OCI-LY7 (cell line): ENCODE measurements at regions not wholly inside any gene's neighbourhood (a gene's known extent, or its start where the extent isn't known, plus 50 kb on each side); places are given as distances from the start of the nearest gene placed in this dataset.

Experiments used
- BruUV-seq: library from RNA; stranded (reverse); fragments of 400-500 nt; replicated peaks from 2 replicates; lab custom pipeline; 2021; lab: Mats Ljungman, UMichigan
- CTCF ChIA-PET: fragments of 300-600 bp; sonication (Branson Sonifier 250); formaldehyde crosslinking; loops from one replicate; lab custom pipeline; 2022; ENCODE audit warnings: antibody characterized with exemption; ENCODE audit not compliant: unreplicated experiment; lab: Charles Lee
- POLR2A ChIA-PET: fragments of 300-600 bp; sonication (Branson Sonifier 250); formaldehyde crosslinking; loops from one replicate; lab custom pipeline; 2022; ENCODE audit warnings: antibody characterized with exemption; lab: Charles Lee
- DNase-seq: peaks from one replicate; pipeline ENCODE4 v3.0.0-alpha.2; 2015; ENCODE audit warnings: low spot score
- H2AFZ ChIP-seq: fragments of 200-600 bp; sonication (generic), shearing (Covaris generic); 2 replicates; pipeline ENCODE4 v1.6.1; 2014; ENCODE audit warnings: mild to moderate bottlenecking, antibody characterized with exemption, low read length, moderate library complexity
- H3K27ac ChIP-seq: fragments of 200-600 bp; sonication (generic); 2 replicates; pipeline ENCODE4 v1.5.1; 2014; ENCODE audit warnings: mixed run types, low read depth, mild to moderate bottlenecking, moderate library complexity, low read length, inconsistent platforms; ENCODE audit not compliant: poor library complexity, severe bottlenecking
- H3K36me3 ChIP-seq: fragments of 200-600 bp; sonication (generic); 2 replicates; pipeline ENCODE4 v1.6.1; 2014; ENCODE audit warnings: mild to moderate bottlenecking, antibody characterized with exemption, low read length, moderate library complexity, mixed read lengths; ENCODE audit not compliant: insufficient read depth
- H3K4me1 ChIP-seq: fragments of 200-600 bp; sonication (generic); 2 replicates; pipeline ENCODE4 v1.5.1; 2014; ENCODE audit warnings: mild to moderate bottlenecking, low read length; ENCODE audit not compliant: insufficient read depth, poor library complexity, severe bottlenecking
- H3K4me2 ChIP-seq: fragments of 200-600 bp; sonication (generic); 2 replicates; pipeline ENCODE4 v1.6.1; 2014; ENCODE audit warnings: mild to moderate bottlenecking, low read length
- H3K4me3 ChIP-seq: fragments of 200-600 bp; sonication (generic); 2 replicates; pipeline ENCODE4 v1.5.1; 2014; ENCODE audit warnings: mild to moderate bottlenecking, low read depth, low read length; ENCODE audit not compliant: poor library complexity, severe bottlenecking
- H3K79me2 ChIP-seq: fragments of 200-600 bp; sonication (generic); 2 replicates; pipeline ENCODE4 v1.6.1; 2016; ENCODE audit warnings: low read depth, mild to moderate bottlenecking, low read length, moderate library complexity, mixed read lengths; ENCODE audit not compliant: insufficient read depth
- H3K9me2 ChIP-seq: fragments of 200-600 bp; sonication (generic); 2 replicates; pipeline ENCODE4 v1.6.1; 2016; ENCODE audit warnings: mild to moderate bottlenecking, low read length, mixed read lengths; ENCODE audit not compliant: insufficient read depth
- H3K9me3 ChIP-seq: fragments of 200-600 bp; sonication (generic); 2 replicates; pipeline ENCODE4 v1.6.1; 2014; ENCODE audit warnings: mild to moderate bottlenecking, mixed run types, low read length, mixed read lengths
- H4K20me1 ChIP-seq: fragments of 200-600 bp; sonication (generic); 2 replicates; pipeline ENCODE4 v1.6.1; 2014; ENCODE audit warnings: mild to moderate bottlenecking, antibody characterized with exemption, low read length, moderate library complexity, mixed read lengths; ENCODE audit not compliant: insufficient read depth
- EZH2phosphoT487 ChIP-seq: fragments of 200-600 bp; sonication (generic); IDR thresholded peaks from 2 replicates; pipeline ENCODE4 v1.6.1; 2018; ENCODE audit warnings: low read depth, borderline replicate concordance, mild to moderate bottlenecking, mixed run types, antibody characterized with exemption, low read length, moderate library complexity, mixed read lengths
- intact Hi-C: fragments of 100-400 bp; cut with micrococcal nuclease; formaldehyde crosslinking; loops from one replicate; pipeline ENCODE4 v1.10.0; 2022; ENCODE audit not compliant: unreplicated experiment
- TF ChIP-seq, protein P1 (sequence below): fragments of 200-600 bp; sonication (generic); conservative IDR thresholded peaks from 2 replicates; pipeline ENCODE4 v1.5.1; 2014; ENCODE audit warnings: mild to moderate bottlenecking, antibody characterized with exemption, low read length, moderate library complexity, mixed read lengths

DNA sequence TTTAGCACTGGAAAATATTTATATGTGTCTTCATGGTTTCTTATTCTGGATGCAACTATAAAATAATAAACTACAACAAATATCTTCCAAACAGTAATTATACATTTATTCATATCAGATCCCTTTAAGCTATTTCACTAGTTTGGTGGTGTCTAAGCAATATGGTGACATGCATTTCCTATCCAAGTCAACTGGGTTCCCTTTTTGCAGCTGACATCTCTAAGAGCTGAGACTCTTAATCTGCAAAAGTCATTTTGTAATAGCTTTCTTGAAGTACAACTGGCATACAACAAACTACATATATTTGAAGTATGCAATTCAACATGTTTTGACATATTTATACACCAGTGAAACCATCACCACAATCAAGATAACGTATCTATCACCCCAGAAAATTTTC lies 59.9 kb upstream of the SLC1A4 start:
- H3K9me2 ChIP-seq: no peaks in the 10 kb centered on the region
- H3K79me2 ChIP-seq: peaks cover 64% of the 10 kb centered on the region
- peaks cover 55% of the 10 kb centered on the region for H3K36me3 ChIP-seq
- H2AFZ ChIP-seq: no peak overlapping the region
- H3K4me1 ChIP-seq: peaks cover 57% of the 10 kb centered on the region
- peak overlapping the region; percentile 77 for H3K4me3 ChIP-seq
- intact Hi-C loops: no loop called here
- CTCF ChIA-PET: no interaction called here
- BruUV-seq: no TSS peak
- no peak for DNase-seq
- TF ChIP-seq, protein P1, sequence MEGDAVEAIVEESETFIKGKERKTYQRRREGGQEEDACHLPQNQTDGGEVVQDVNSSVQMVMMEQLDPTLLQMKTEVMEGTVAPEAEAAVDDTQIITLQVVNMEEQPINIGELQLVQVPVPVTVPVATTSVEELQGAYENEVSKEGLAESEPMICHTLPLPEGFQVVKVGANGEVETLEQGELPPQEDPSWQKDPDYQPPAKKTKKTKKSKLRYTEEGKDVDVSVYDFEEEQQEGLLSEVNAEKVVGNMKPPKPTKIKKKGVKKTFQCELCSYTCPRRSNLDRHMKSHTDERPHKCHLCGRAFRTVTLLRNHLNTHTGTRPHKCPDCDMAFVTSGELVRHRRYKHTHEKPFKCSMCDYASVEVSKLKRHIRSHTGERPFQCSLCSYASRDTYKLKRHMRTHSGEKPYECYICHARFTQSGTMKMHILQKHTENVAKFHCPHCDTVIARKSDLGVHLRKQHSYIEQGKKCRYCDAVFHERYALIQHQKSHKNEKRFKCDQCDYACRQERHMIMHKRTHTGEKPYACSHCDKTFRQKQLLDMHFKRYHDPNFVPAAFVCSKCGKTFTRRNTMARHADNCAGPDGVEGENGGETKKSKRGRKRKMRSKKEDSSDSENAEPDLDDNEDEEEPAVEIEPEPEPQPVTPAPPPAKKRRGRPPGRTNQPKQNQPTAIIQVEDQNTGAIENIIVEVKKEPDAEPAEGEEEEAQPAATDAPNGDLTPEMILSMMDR: no peak
- no peak for TF ChIP-seq EZH2phosphoT487
- H3K4me2 ChIP-seq: peak overlapping the region; percentile 76
- POLR2A ChIA-PET: interaction anchor here (1.6 kb wide), 1 partner anchor 14 kb away, joined by 8 read pairs; no protein-coding TSS in a partner anchor
- no peaks in the 10 kb centered on the region for H4K20me1 ChIP-seq
- peaks cover 44% of the 10 kb centered on the region for H3K9me3 ChIP-seq
- H3K27ac ChIP-seq: peak overlapping the region; percentile 88

DNA sequence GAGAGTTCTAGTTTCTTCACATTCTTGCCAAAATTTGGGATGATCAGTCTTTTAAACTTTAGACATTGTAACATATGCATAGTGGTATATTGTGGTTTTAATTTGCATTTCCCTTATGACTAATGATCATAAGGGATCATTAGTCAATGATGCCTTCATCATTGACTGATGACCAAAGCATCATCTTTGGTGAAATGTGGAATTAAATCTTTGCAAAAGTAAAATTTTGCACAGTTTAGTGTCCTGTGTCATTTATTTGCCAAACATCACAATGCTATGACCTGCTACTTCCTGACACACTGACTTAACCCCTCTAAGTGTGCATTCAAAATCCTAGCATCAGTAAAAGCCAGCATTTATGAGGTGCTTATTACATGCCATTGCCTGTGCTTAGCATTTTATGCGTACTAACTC lies 58.9 kb upstream of the SLC1A4 start:
- H3K9me3 ChIP-seq: peaks cover 40% of the 10 kb centered on the region; the same call in 1 of the 2 replicates
- H2AFZ ChIP-seq: peak overlapping the region; percentile 4; the same call in 1 of the 2 replicates
- H3K4me2 ChIP-seq: peak overlapping the region; percentile 76
- H3K79me2 ChIP-seq: peaks cover 54% of the 10 kb centered on the region
- H3K27ac ChIP-seq: peak overlapping the region; percentile 88
- peak overlapping the region; percentile 77 for H3K4me3 ChIP-seq
- ChIA-PET POLR2A (interaction anchor here (0.6 to 2.9 kb wide), 2 partner anchors 16 to 99 kb away, joined by 3 to 33 read pairs; no protein-coding TSS in a partner anchor), CTCF (no interaction called here)
- no peaks in the 10 kb centered on the region for H3K9me2 ChIP-seq
- no TSS peak for BruUV-seq
- intact Hi-C loops: loop anchor here (5.0 kb wide), 1 partner anchor 57 kb away; the partner anchor contains the start of gene SLC1A4
- no peak for TF ChIP-seq EZH2phosphoT487
- TF ChIP-seq, protein P1: no peak
- H3K4me1 ChIP-seq: peaks cover 63% of the 10 kb centered on the region
- H3K36me3 ChIP-seq: peaks cover 47% of the 10 kb centered on the region
- no peaks in the 10 kb centered on the region for H4K20me1 ChIP-seq
- DNase-seq: no peak
